Liver (tissue), 3 donors: ENCODE measurements at regions not wholly inside any gene's neighbourhood (a gene's known extent, or its start where the extent isn't known, plus 50 kb on each side); places are given as distances from the start of the nearest gene placed in this dataset.

Source experiments
- EGR1 ChIP-seq, 2 donors: IDR thresholded peaks; 2 replicates each; pipeline ENCODE4 v1.6.1; 2016 to 2018; ENCODE audit warnings: antibody characterized with exemption in 2 of 2, low read depth in 2 of 2
- JUND ChIP-seq, 2 donors: IDR thresholded peaks; 2 replicates each; pipeline ENCODE4 v1.6.1; 2016; ENCODE audit warnings: antibody characterized with exemption in 2 of 2
- REST ChIP-seq: IDR thresholded peaks from 2 replicates; pipeline ENCODE4 v1.6.1; 2016; ENCODE audit warnings: antibody characterized with exemption, mild to moderate bottlenecking
- SP1 ChIP-seq: IDR thresholded peaks from 2 replicates; pipeline ENCODE4 v1.6.1; 2018; ENCODE audit warnings: antibody characterized with exemption, mild to moderate bottlenecking
- YY1 ChIP-seq: IDR thresholded peaks from 2 replicates; pipeline ENCODE4 v1.6.1; 2016; ENCODE audit warnings: antibody characterized with exemption, mild to moderate bottlenecking
- ZBTB33 ChIP-seq: IDR thresholded peaks from 2 replicates; pipeline ENCODE4 v1.6.1; 2016; ENCODE audit warnings: antibody characterized with exemption
- TF ChIP-seq, protein P1 (sequence below): fragments of 150-350 bp; IDR thresholded peaks from 2 replicates; pipeline ENCODE4 v1.5.1; 2017; ENCODE audit warnings: improper control_type of control experiment, low read depth, low read length; ENCODE audit not compliant: missing input control
- TF ChIP-seq, protein P2 (sequence below): IDR thresholded peaks from 2 replicates; pipeline ENCODE4 v1.6.1; 2016; ENCODE audit warnings: antibody characterized with exemption
- donor health status: healthy.
- donor health status: healthy.

DNA sequence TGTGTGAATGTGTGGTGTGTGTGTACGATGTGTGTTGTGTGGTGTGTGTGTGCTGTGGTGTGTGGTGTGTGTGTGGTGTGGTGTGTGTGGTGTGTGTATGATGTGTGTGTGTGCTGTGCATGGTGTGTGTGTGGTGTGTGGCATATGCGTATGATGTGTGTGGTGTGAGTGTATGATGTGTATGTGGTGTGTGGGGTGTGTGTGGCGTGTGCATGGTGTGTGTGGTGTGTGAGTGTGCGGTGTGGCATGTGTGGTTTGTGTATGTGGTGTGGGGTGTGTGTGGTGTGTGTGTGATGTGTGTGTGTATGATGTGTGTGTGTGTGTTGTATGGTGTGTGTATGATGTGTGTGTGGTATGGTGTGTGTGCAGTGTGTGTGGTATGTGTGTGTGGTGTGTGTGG is 50.5 kb upstream of the MPHOSPH6 start:
- TF ChIP-seq SP1 (no peak), ZBTB33 (no peak), YY1 (no peak), REST (no peak), JUND (IDR thresholded peaks at IDR 0.05) (no peak), EGR1 (IDR thresholded peaks at IDR 0.05; ENCODE audit: low read depth in 2 of 2) (no peak)
- TF ChIP-seq, protein P1, sequence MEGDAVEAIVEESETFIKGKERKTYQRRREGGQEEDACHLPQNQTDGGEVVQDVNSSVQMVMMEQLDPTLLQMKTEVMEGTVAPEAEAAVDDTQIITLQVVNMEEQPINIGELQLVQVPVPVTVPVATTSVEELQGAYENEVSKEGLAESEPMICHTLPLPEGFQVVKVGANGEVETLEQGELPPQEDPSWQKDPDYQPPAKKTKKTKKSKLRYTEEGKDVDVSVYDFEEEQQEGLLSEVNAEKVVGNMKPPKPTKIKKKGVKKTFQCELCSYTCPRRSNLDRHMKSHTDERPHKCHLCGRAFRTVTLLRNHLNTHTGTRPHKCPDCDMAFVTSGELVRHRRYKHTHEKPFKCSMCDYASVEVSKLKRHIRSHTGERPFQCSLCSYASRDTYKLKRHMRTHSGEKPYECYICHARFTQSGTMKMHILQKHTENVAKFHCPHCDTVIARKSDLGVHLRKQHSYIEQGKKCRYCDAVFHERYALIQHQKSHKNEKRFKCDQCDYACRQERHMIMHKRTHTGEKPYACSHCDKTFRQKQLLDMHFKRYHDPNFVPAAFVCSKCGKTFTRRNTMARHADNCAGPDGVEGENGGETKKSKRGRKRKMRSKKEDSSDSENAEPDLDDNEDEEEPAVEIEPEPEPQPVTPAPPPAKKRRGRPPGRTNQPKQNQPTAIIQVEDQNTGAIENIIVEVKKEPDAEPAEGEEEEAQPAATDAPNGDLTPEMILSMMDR, result no peak
- TF ChIP-seq, protein P2, sequence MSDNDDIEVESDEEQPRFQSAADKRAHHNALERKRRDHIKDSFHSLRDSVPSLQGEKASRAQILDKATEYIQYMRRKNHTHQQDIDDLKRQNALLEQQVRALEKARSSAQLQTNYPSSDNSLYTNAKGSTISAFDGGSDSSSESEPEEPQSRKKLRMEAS, result no peak
